ENCODE measurements at regions not wholly inside any gene's neighbourhood (a gene's known extent, or its start where the extent isn't known, plus 50 kb on each side); places are given as distances from the start of the nearest gene placed in this dataset.

GRCh38 chr10:118497227-118497626 is 98.2 kb downstream of the PRLHR start:
- Histone ChIP-seq H3K27ac (ENCODE audit: insufficient read length, low read depth, low read length) (no peak overlapping the region), H3K4me1 (ENCODE audit: insufficient read depth, low read length) (peaks cover under 1% of the 10 kb centered on the region; the same call in 1 of the 2 replicates), H3K4ac (ENCODE audit: low read depth, low read length) (no peak overlapping the region), H3K9ac (ENCODE audit: extremely low read depth, insufficient read length, low read length) (no peak overlapping the region), H3K18ac (ENCODE audit: insufficient read length, low read depth, low read length) (no peak overlapping the region), H4K5ac (ENCODE audit: insufficient read length, low read depth, low read length) (no peak overlapping the region), H4K20me1 (ENCODE audit: control insufficient read depth, insufficient read depth, insufficient read length) (no peaks in the 10 kb centered on the region), H2BK15ac (ENCODE audit: low read depth, low read length) (no peak overlapping the region), H3K27me3 (ENCODE audit: insufficient read depth, low read length) (no peaks in the 10 kb centered on the region), H3K23ac (ENCODE audit: insufficient read length, low read depth, low read length) (no peak overlapping the region), H3K56ac (ENCODE audit: insufficient read length, low read depth, low read length) (no peak overlapping the region), H3K4me2 (ENCODE audit: insufficient read depth, insufficient read length, low read length) (no peak overlapping the region), H3K23me2 (ENCODE audit: insufficient read length, low read depth, low read length, poor library complexity, severe bottlenecking) (no peaks in the 10 kb centered on the region), H3K79me1 (ENCODE audit: insufficient read depth, low read depth, low read length, poor library complexity, severe bottlenecking) (no peaks in the 10 kb centered on the region), H2AK5ac (ENCODE audit: insufficient read length, low read length) (no peak overlapping the region), H2AFZ (ENCODE audit: low read length) (no peak overlapping the region), H2BK12ac (ENCODE audit: insufficient read length, low read depth, low read length) (no peak overlapping the region), H2BK120ac (ENCODE audit: low read depth, low read length, poor library complexity, severe bottlenecking) (no peak overlapping the region), H4K91ac (ENCODE audit: insufficient read length, low read depth, low read length) (no peak overlapping the region), H2BK20ac (ENCODE audit: low read depth, low read length, poor library complexity, severe bottlenecking) (no peak overlapping the region), H3K14ac (ENCODE audit: insufficient read depth, low read length) (no peak overlapping the region), H3K79me2 (ENCODE audit: insufficient read depth, low read length) (no peaks in the 10 kb centered on the region), H3T11ph (ENCODE audit: low read length) (no peak overlapping the region), H3K9me3 (ENCODE audit: control insufficient read depth, low read depth, low read length) (no peaks in the 10 kb centered on the region), H4K8ac (replicated peaks; ENCODE audit: insufficient read length, low read depth, low read length) (no peak overlapping the region), H2BK5ac (ENCODE audit: insufficient read length, low read length) (no peak overlapping the region)
- peaks cover 3% of the 10 kb centered on the region; the same call in 1 of the 2 replicates for H3K27me3 Mint-ChIP-seq (ENCODE audit: low read depth)
- no CpG with 5 or more reads among the region's 8 CpGs for WGBS (ENCODE audit: extremely low coverage, insufficient read length, low lambda C conversion rate)
- H3K4me1 Mint-ChIP-seq = peaks cover 3 to 11% of the 10 kb centered on the region in 2 experiments
- no peaks in the 10 kb centered on the region; a peak in 1 of 7 replicates for H3K36me3 Mint-ChIP-seq (ENCODE audit: insufficient read depth in 1 of 3, low read depth in 3 of 3)
- TF ChIP-seq CTCF (conservative IDR thresholded peaks at IDR 0.05) = no peak
- H3K4me3 Mint-ChIP-seq = no peak overlapping the region
- DNase-seq = no peak
- no peaks in the 10 kb centered on the region for H3K9me3 Mint-ChIP-seq
- H3K27ac Mint-ChIP-seq = no peak overlapping the region; a peak in 1 of 7 replicates
